ENCODE measurements at regions not wholly inside any gene's neighbourhood (a gene's known extent, or its start where the extent isn't known, plus 50 kb on each side); places are given as distances from the start of the nearest gene placed in this dataset.

- no peaks in the 10 kb centered on the region for H3K4me1 Mint-ChIP-seq
- peaks cover 3 to 10% of the 10 kb centered on the region in 2 donors for H3K9me3 Mint-ChIP-seq
- no peak for ATAC-seq (replicated peaks)
Observed at GRCh38 chr15:97585408-97585807, 375.1 kb upstream of the ARRDC4 start.

GRCh38 chr15:97592778-97593177 lies 367.7 kb upstream of the ARRDC4 start:
- Mint-ChIP-seq H3K27me3 (no peaks in the 10 kb centered on the region), H3K27ac (no peak overlapping the region), H3K4me3 (no peak overlapping the region), H3K36me3 (no peaks in the 10 kb centered on the region), H3K4me1 (no peaks in the 10 kb centered on the region), H3K9me3 (peaks cover 0 to 3% of the 10 kb centered on the region in 2 donors)
- no peak for ATAC-seq (replicated peaks)
- no peak for DNase-seq

More at GRCh38 chr15:97585408-97585807, 375.1 kb upstream of the ARRDC4 start:
- H3K27ac Mint-ChIP-seq, result no peak overlapping the region
- H3K36me3 Mint-ChIP-seq, result no peaks in the 10 kb centered on the region
- H3K27me3 Mint-ChIP-seq, result no peaks in the 10 kb centered on the region
- no peak for DNase-seq
- no peak overlapping the region for H3K4me3 Mint-ChIP-seq

- peaks cover 0 to 2% of the 10 kb centered on the region in 2 donors for H3K9me3 Mint-ChIP-seq
- ATAC-seq (replicated peaks) (no peak), DNase-seq (no peak)
- H3K27me3 Mint-ChIP-seq, result no peaks in the 10 kb centered on the region
- no peak overlapping the region for H3K4me3 Mint-ChIP-seq
- no peaks in the 10 kb centered on the region for H3K4me1 Mint-ChIP-seq
- H3K27ac Mint-ChIP-seq, result no peak overlapping the region
- no peaks in the 10 kb centered on the region for H3K36me3 Mint-ChIP-seq
Observed at GRCh38 chr15:97597801-97598200, 362.7 kb upstream of the ARRDC4 start.

GRCh38 chr15:97598353-97598798 lies 362.1 kb upstream of the ARRDC4 start:
- Mint-ChIP-seq H3K27ac (no peak overlapping the region), H3K4me1 (no peaks in the 10 kb centered on the region), H3K36me3 (no peaks in the 10 kb centered on the region), H3K4me3 (no peak overlapping the region), H3K9me3 (peaks cover 0 to 2% of the 10 kb centered on the region in 2 donors), H3K27me3 (no peaks in the 10 kb centered on the region)
- ATAC-seq (replicated peaks) (no peak), DNase-seq (no peak)

- no peaks in the 10 kb centered on the region for H3K4me1 Mint-ChIP-seq
- H3K9me3 Mint-ChIP-seq, result peaks cover 0 to 2% of the 10 kb centered on the region in 2 donors
- ATAC-seq (replicated peaks) (no peak), DNase-seq (no peak)
- no peaks in the 10 kb centered on the region for H3K27me3 Mint-ChIP-seq
- no peak overlapping the region for H3K27ac Mint-ChIP-seq
- H3K36me3 Mint-ChIP-seq, result no peaks in the 10 kb centered on the region
- no peak overlapping the region for H3K4me3 Mint-ChIP-seq
Observed at GRCh38 chr15:97600190-97600589, 360.3 kb upstream of the ARRDC4 start.

GRCh38 chr15:97604677-97605076 lies 355.8 kb upstream of the ARRDC4 start:
- ATAC-seq (replicated peaks) (no peak), DNase-seq (no peak)
- Mint-ChIP-seq H3K4me3 (no peak overlapping the region), H3K9me3 (peaks cover 0 to 1% of the 10 kb centered on the region in 2 donors), H3K36me3 (no peaks in the 10 kb centered on the region), H3K4me1 (no peaks in the 10 kb centered on the region), H3K27me3 (no peaks in the 10 kb centered on the region), H3K27ac (no peak overlapping the region)

GRCh38 chr15:97615114-97615513 lies 345.4 kb upstream of the ARRDC4 start:
- Mint-ChIP-seq H3K4me3 (no peak overlapping the region), H3K9me3 (peaks cover 10 to 13% of the 10 kb centered on the region in 2 donors)
- no peak for ATAC-seq (replicated peaks)

GRCh38 chr15:97623091-97623661 lies 337.3 kb upstream of the ARRDC4 start:
- Mint-ChIP-seq H3K36me3 (no peaks in the 10 kb centered on the region), H3K27ac (no peak overlapping the region), H3K4me1 (no peaks in the 10 kb centered on the region), H3K4me3 (no peak overlapping the region), H3K9me3 (peaks cover 2 to 10% of the 10 kb centered on the region in 2 donors), H3K27me3 (no peaks in the 10 kb centered on the region)
- ATAC-seq (replicated peaks) (no peak), DNase-seq (no peak)

More at GRCh38 chr15:97615114-97615513, 345.4 kb upstream of the ARRDC4 start:
- no peak for DNase-seq
- no peaks in the 10 kb centered on the region for H3K4me1 Mint-ChIP-seq
- H3K36me3 Mint-ChIP-seq, result no peaks in the 10 kb centered on the region
- no peaks in the 10 kb centered on the region for H3K27me3 Mint-ChIP-seq
- H3K27ac Mint-ChIP-seq, result no peak overlapping the region

GRCh38 chr15:97627634-97628033 lies 332.9 kb upstream of the ARRDC4 start:
- ATAC-seq (replicated peaks) (no peak), DNase-seq (no peak)
- H3K36me3 Mint-ChIP-seq, result no peaks in the 10 kb centered on the region
- peaks cover 3 to 10% of the 10 kb centered on the region in 2 donors for H3K9me3 Mint-ChIP-seq
- no peaks in the 10 kb centered on the region for H3K27me3 Mint-ChIP-seq
- H3K27ac Mint-ChIP-seq, result no peak overlapping the region
- no peaks in the 10 kb centered on the region for H3K4me1 Mint-ChIP-seq
- H3K4me3 Mint-ChIP-seq, result no peak overlapping the region

GRCh38 chr15:97645758-97646157 lies 314.7 kb upstream of the ARRDC4 start:
- no peak for DNase-seq
- H3K27ac Mint-ChIP-seq, result no peak overlapping the region
- no peak for ATAC-seq (replicated peaks)

GRCh38 chr15:97648728-97649127 lies 311.8 kb upstream of the ARRDC4 start:
- Mint-ChIP-seq H3K4me1 (no peaks in the 10 kb centered on the region), H3K9me3 (peaks cover 5% of the 10 kb centered on the region in 2 donors)
- DNase-seq, result no peak

More at GRCh38 chr15:97645758-97646157, 314.7 kb upstream of the ARRDC4 start:
- Mint-ChIP-seq H3K4me3 (no peak overlapping the region), H3K27me3 (no peaks in the 10 kb centered on the region), H3K4me1 (no peaks in the 10 kb centered on the region), H3K36me3 (no peaks in the 10 kb centered on the region), H3K9me3 (peaks cover 5 to 6% of the 10 kb centered on the region in 2 donors)

GRCh38 chr15:97652041-97652440 lies 308.5 kb upstream of the ARRDC4 start:
- no peak overlapping the region for H3K4me3 Mint-ChIP-seq
- no peaks in the 10 kb centered on the region for H3K36me3 Mint-ChIP-seq
- peaks cover 0 to 4% of the 10 kb centered on the region in 2 donors for H3K9me3 Mint-ChIP-seq
- H3K4me1 Mint-ChIP-seq, result no peaks in the 10 kb centered on the region
- DNase-seq (no peak), ATAC-seq (replicated peaks) (no peak)
- H3K27ac Mint-ChIP-seq, result no peak overlapping the region
- H3K27me3 Mint-ChIP-seq, result peaks cover 12 to 21% of the 10 kb centered on the region in 2 donors

More at GRCh38 chr15:97648728-97649127, 311.8 kb upstream of the ARRDC4 start:
- Mint-ChIP-seq H3K36me3 (no peaks in the 10 kb centered on the region), H3K4me3 (no peak overlapping the region), H3K27ac (no peak overlapping the region), H3K27me3 (peaks cover 12 to 15% of the 10 kb centered on the region in 2 donors)
- ATAC-seq (replicated peaks), result no peak

- H3K4me3 Mint-ChIP-seq, result no peak overlapping the region
- no peak overlapping the region for H3K27ac Mint-ChIP-seq
- H3K27me3 Mint-ChIP-seq, result peaks cover 12 to 21% of the 10 kb centered on the region in 2 donors
- ATAC-seq (replicated peaks), result no peak
- H3K36me3 Mint-ChIP-seq, result no peaks in the 10 kb centered on the region
- H3K4me1 Mint-ChIP-seq, result no peaks in the 10 kb centered on the region
- peaks cover 0 to 5% of the 10 kb centered on the region in 2 donors for H3K9me3 Mint-ChIP-seq
- no peak for DNase-seq
Observed at GRCh38 chr15:97652700-97653167, 307.8 kb upstream of the ARRDC4 start.

- DNase-seq (no peak), ATAC-seq (replicated peaks) (no peak)
- Mint-ChIP-seq H3K36me3 (no peaks in the 10 kb centered on the region), H3K4me1 (no peaks in the 10 kb centered on the region), H3K9me3 (peaks cover 0 to 4% of the 10 kb centered on the region in 2 donors), H3K27ac (no peak overlapping the region), H3K4me3 (no peak overlapping the region), H3K27me3 (peaks cover 12 to 21% of the 10 kb centered on the region in 2 donors)
Observed at GRCh38 chr15:97653896-97654295, 306.6 kb upstream of the ARRDC4 start.

GRCh38 chr15:97654481-97655076 lies 305.9 kb upstream of the ARRDC4 start:
- H3K4me1 Mint-ChIP-seq, result no peaks in the 10 kb centered on the region
- peaks cover 0 to 4% of the 10 kb centered on the region in 2 donors for H3K9me3 Mint-ChIP-seq
- no peaks in the 10 kb centered on the region for H3K36me3 Mint-ChIP-seq
- DNase-seq, result no peak
- ATAC-seq (replicated peaks), result no peak
- no peak overlapping the region for H3K4me3 Mint-ChIP-seq
- no peak overlapping the region for H3K27ac Mint-ChIP-seq
- peaks cover 12 to 21% of the 10 kb centered on the region in 2 donors for H3K27me3 Mint-ChIP-seq

Measured in stimulated activated naive B cell treated with anti-CD40 and anti-IgM and Interleukin-4, amounts not matched to agents 10 μg/mL and 1 μg/mL and 100 μg/mL, for 72 hours (primary cell).